Smooth muscle cell (in vitro differentiated cells): ENCODE measurements at regions not wholly inside any gene's neighbourhood (a gene's known extent, or its start where the extent isn't known, plus 50 kb on each side); places are given as distances from the start of the nearest gene placed in this dataset.

ENCODE experiments used
- DNase-seq: peaks from one replicate; lab custom pipeline; 2025; ENCODE audit not compliant: unreplicated experiment; lab: John Stamatoyannopoulos, UW
- H2AFZ ChIP-seq: fragments of 200-600 bp; sonication (generic); 2 replicates; pipeline ENCODE4 v1.6.0; 2016; ENCODE audit warnings: antibody characterized with exemption, low read depth, mild to moderate bottlenecking
- H3F3A ChIP-seq: fragments of 200-600 bp; sonication (generic); 2 replicates; pipeline ENCODE4 v1.6.0; 2017; ENCODE audit warnings: antibody characterized with exemption, low read depth
- H3K27ac ChIP-seq: fragments of 200-600 bp; sonication (generic); 2 replicates; pipeline ENCODE4 v1.5.1; 2016; ENCODE audit warnings: low read depth, mild to moderate bottlenecking
- H3K27me3 ChIP-seq: fragments of 200-600 bp; sonication (generic); 2 replicates; pipeline ENCODE4 v1.6.1; 2016; ENCODE audit warnings: low read depth, mild to moderate bottlenecking
- H3K36me3 ChIP-seq: fragments of 200-600 bp; sonication (generic); 2 replicates; pipeline ENCODE4 v1.5.1; 2016; ENCODE audit warnings: low read depth
- H3K4me1 ChIP-seq: fragments of 200-600 bp; sonication (generic); 2 replicates; pipeline ENCODE4 v1.5.1; 2016; ENCODE audit warnings: low read depth
- H3K4me2 ChIP-seq: fragments of 200-600 bp; sonication (generic); 2 replicates; pipeline ENCODE4 v1.6.0; 2016; ENCODE audit warnings: mild to moderate bottlenecking
- H3K4me3 ChIP-seq: fragments of 200-600 bp; sonication (generic); 2 replicates; pipeline ENCODE4 v1.5.1; 2016; ENCODE audit warnings: mild to moderate bottlenecking
- H3K79me2 ChIP-seq: fragments of 200-600 bp; sonication (generic); 2 replicates; pipeline ENCODE4 v1.6.0; 2016; ENCODE audit warnings: low read depth, mild to moderate bottlenecking
- H3K9ac ChIP-seq: fragments of 200-600 bp; sonication (generic); 2 replicates; pipeline ENCODE4 v1.6.0; 2016; ENCODE audit warnings: low read depth
- H3K9me3 ChIP-seq: fragments of 200-600 bp; sonication (generic); replicated peaks from 2 replicates; pipeline ENCODE4 v1.5.1; 2016; ENCODE audit warnings: low read depth
- H4K20me1 ChIP-seq: fragments of 200-600 bp; sonication (generic); 2 replicates; pipeline ENCODE4 v1.6.0; 2016; ENCODE audit warnings: low read depth
- WGBS: methylation state at CpG from one replicate; pipeline ENCODE4 v1.1.7; 2016; ENCODE audit warnings: low lambda C conversion rate; 5-methylcytosine and 5-hydroxymethylcytosine counted together
- TF ChIP-seq, protein P1 (sequence below): fragments of 200-600 bp; sonication (generic); IDR thresholded peaks from 2 replicates; pipeline ENCODE4 v1.5.1; 2017; ENCODE audit warnings: borderline replicate concordance, mild to moderate bottlenecking, antibody characterized with exemption; ENCODE audit not compliant: insufficient read depth, poor library complexity, severe bottlenecking

DNA sequence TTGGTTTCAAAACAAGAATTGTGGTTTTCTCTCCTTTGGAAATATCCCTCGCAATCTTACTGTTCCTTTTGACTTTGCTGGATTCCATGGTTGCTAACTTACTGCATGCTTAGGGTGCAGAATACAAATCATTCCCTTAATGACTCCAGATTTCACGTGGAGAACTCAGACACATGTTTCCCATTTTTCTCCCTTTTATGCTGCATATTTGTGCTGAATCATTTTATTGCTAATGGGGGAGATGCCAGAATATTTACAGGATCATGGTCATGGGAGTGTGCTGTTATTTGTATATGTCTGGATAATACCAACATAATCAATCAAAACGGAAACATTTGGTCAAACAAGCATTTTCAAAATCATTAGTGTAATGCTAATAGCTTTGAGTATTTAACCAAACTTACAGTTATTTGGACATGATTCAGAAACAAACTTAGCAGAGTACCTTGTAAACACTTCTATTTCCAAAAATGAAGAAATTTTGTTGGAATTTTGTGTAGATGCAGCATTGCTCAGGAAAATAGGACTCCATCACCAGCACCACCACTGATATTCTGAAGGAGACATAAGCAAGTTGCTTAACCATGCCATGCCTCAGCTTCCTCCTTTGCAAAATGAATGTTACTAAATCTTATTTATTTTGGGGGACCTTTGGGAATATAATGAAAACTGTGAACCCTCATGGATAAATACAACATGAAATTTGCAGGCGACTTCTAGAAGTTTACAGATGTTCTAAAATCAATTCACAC, 122.5 kb upstream of the RND3 start:
- Histone ChIP-seq H3K4me1 (no peaks in the 10 kb centered on the region), H4K20me1 (no peaks in the 10 kb centered on the region), H3K4me2 (peak overlapping the region; percentile 3), H3K9ac (no peak overlapping the region), H2AFZ (no peak overlapping the region), H3K36me3 (no peaks in the 10 kb centered on the region), H3K9me3 (no peaks in the 10 kb centered on the region), H3K4me3 (no peak overlapping the region), H3K27ac (no peak overlapping the region), H3K27me3 (no peaks in the 10 kb centered on the region), H3K79me2 (no peaks in the 10 kb centered on the region), H3F3A (no peaks in the 10 kb centered on the region)
- TF ChIP-seq, protein P1, sequence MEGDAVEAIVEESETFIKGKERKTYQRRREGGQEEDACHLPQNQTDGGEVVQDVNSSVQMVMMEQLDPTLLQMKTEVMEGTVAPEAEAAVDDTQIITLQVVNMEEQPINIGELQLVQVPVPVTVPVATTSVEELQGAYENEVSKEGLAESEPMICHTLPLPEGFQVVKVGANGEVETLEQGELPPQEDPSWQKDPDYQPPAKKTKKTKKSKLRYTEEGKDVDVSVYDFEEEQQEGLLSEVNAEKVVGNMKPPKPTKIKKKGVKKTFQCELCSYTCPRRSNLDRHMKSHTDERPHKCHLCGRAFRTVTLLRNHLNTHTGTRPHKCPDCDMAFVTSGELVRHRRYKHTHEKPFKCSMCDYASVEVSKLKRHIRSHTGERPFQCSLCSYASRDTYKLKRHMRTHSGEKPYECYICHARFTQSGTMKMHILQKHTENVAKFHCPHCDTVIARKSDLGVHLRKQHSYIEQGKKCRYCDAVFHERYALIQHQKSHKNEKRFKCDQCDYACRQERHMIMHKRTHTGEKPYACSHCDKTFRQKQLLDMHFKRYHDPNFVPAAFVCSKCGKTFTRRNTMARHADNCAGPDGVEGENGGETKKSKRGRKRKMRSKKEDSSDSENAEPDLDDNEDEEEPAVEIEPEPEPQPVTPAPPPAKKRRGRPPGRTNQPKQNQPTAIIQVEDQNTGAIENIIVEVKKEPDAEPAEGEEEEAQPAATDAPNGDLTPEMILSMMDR: no peak
- DNase-seq: no peak
- WGBS: 46% methylated on average over 4 of the region's 4 CpGs

DNA sequence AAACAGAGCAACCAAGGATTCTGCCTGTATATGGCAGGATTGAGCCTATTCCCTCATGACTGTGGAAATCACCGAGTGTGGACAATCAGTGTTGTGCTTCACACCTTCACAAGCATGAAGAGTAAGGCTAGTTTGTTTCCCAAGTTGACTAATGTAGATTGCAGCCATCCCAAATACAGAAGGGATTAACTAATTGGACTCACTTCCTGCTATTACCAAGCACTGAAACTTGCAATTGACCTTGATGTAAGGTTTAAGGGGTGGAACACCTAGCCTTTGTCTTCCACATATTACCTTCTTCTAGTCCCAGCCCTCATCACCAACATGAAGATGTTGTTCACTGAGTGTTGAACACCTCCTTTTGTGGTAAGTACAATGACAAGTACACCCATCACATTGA, 120.9 kb upstream of the RND3 start:
- Histone ChIP-seq H3K4me1 (no peaks in the 10 kb centered on the region), H3K9ac (no peak overlapping the region), H3K27ac (no peak overlapping the region), H3K79me2 (no peaks in the 10 kb centered on the region), H2AFZ (no peak overlapping the region), H3F3A (no peaks in the 10 kb centered on the region), H3K36me3 (no peaks in the 10 kb centered on the region), H3K27me3 (no peaks in the 10 kb centered on the region), H3K4me3 (no peak overlapping the region), H4K20me1 (no peaks in the 10 kb centered on the region), H3K4me2 (no peak overlapping the region), H3K9me3 (no peaks in the 10 kb centered on the region)
- DNase-seq: no peak
- 94% methylated on average over 1 of the region's 1 CpG for WGBS
- TF ChIP-seq, protein P1: no peak

DNA sequence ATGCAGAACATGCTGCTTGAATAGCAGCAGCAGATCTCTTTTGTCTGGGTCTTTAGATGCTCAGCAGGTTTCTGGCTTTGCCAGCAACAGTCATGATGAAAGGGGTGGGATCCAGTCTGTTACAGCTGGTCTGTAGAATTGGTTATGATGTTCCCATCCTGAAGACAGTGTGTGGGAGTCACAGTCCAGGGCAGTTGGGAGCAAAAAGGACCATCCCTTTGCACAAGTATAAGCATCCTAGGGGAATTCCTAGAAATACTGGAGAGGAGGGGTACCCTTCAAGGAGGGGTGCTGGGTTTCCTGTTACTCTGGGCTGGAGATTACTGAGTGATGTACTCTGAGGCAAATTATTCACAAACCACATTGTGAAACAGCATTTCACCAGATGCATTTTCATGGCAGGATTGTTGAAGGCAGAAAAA, 119.9 kb upstream of the RND3 start:
- no peak overlapping the region for H3K27ac ChIP-seq
- no peak overlapping the region for H2AFZ ChIP-seq
- no peaks in the 10 kb centered on the region for H3F3A ChIP-seq
- TF ChIP-seq, protein P1: no peak
- no peaks in the 10 kb centered on the region for H3K79me2 ChIP-seq
- no peaks in the 10 kb centered on the region for H4K20me1 ChIP-seq
- no peaks in the 10 kb centered on the region for H3K36me3 ChIP-seq
- H3K4me1 ChIP-seq: no peaks in the 10 kb centered on the region
- no peak for DNase-seq
- H3K4me2 ChIP-seq: no peak overlapping the region
- H3K4me3 ChIP-seq: no peak overlapping the region
- H3K27me3 ChIP-seq: no peaks in the 10 kb centered on the region
- H3K9me3 ChIP-seq: no peaks in the 10 kb centered on the region
- no peak overlapping the region for H3K9ac ChIP-seq

DNA sequence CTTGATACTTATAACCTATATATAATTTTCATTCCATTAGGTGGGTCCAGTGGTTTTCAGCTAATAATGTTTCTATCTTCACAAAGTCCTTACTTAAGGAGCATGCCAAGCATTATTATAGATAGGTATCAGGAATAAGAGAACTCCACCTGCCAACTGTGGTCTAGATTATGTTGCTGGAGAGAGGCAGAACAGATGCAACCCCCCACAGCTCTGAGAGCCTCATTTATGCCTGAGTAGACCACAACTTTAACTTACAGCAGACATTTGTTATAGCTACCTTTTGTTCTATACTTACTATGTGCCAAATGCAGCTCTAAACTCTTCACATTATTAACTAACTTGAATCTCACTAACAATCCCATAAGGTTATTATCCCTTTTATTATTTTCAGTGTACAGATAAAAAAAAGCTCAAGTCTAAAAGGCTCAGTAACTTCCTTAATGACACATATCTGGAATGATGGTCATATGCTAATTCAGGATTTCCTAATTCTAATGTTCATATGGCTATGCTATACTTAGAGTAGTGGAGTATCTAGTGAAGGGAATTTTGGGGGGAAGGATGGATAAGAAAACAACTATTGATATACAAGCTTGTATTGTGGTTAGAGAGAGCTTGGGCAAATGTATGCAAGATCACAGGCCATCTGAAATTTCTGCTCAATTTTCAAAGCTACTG, 119.1 kb upstream of the RND3 start:
- TF ChIP-seq, protein P1: no peak
- no peak overlapping the region for H3K4me3 ChIP-seq
- no peaks in the 10 kb centered on the region for H3K79me2 ChIP-seq
- H3K4me2 ChIP-seq: no peak overlapping the region
- H2AFZ ChIP-seq: no peak overlapping the region
- H4K20me1 ChIP-seq: no peaks in the 10 kb centered on the region
- no peaks in the 10 kb centered on the region for H3K4me1 ChIP-seq
- no peaks in the 10 kb centered on the region for H3K9me3 ChIP-seq
- no peaks in the 10 kb centered on the region for H3K36me3 ChIP-seq
- no peak overlapping the region for H3K27ac ChIP-seq
- H3F3A ChIP-seq: no peaks in the 10 kb centered on the region
- no peak for DNase-seq
- H3K9ac ChIP-seq: no peak overlapping the region
- H3K27me3 ChIP-seq: no peaks in the 10 kb centered on the region
